Activated CD4-positive, CD25-positive, alpha-beta regulatory T cell treated with anti-CD3 and anti-CD28 coated beads, Interleukin-2, amount 50 U/mL, for 72 hours (primary cell): ENCODE measurements at regions not wholly inside any gene's neighbourhood (a gene's known extent, or its start where the extent isn't known, plus 50 kb on each side); places are given as distances from the start of the nearest gene placed in this dataset.

Source experiments
- DNase-seq: peaks from one replicate; pipeline ENCODE4 v3.0.0; 2021

DNA sequence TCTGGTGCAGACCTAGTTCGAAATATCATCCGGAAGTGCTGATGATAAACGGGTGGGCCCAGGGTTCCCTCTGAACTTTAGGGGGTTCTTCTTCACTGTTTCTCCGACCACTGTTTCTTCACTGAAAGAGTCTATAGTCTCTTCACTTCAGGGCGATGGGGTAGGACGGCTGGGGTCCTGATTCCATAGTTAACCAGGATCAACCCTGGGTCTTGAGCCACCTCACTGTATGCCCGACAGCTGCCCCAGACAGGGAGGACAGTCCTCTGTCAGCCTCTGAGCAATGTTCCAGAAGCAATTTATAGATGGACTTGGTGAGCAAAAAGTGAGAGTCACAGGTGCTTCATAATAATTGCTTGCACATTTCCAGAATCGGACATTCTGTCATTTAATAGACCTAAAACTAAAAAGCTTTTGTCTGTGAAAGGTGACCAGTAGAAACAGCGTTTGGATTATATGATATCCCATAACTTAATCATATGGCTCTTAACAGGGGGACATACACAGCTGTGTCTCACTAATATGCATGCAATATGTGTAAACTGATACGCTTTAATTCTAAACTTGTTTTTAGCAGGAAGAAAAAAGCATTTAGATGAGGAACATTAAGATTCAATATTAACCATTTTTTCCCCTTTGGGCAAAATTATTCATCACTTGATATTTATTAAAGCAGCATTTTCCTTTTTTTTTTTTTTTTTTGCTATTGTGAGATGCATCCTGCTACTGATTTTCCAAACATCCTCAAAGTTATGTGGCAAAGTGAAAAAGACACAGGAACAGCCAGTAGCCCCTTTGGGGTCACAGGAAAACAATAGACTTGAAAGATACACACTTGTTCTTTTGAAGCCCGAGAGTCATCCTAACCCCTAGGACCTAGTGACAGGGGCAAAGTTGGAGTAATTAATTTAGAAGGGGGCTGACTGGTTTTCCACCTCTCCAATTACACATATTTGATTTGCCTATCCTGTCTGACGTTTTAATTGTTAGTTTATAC is 277.0 kb downstream of the ZNF536 start:
- no peak for DNase-seq

- no peak for DNase-seq
Observed at GRCh38 chr19:30647891-30648720, 275.9 kb downstream of the ZNF536 start.

- DNase-seq = no peak
Observed at GRCh38 chr19:30646806-30647205, 274.6 kb downstream of the ZNF536 start.

DNA sequence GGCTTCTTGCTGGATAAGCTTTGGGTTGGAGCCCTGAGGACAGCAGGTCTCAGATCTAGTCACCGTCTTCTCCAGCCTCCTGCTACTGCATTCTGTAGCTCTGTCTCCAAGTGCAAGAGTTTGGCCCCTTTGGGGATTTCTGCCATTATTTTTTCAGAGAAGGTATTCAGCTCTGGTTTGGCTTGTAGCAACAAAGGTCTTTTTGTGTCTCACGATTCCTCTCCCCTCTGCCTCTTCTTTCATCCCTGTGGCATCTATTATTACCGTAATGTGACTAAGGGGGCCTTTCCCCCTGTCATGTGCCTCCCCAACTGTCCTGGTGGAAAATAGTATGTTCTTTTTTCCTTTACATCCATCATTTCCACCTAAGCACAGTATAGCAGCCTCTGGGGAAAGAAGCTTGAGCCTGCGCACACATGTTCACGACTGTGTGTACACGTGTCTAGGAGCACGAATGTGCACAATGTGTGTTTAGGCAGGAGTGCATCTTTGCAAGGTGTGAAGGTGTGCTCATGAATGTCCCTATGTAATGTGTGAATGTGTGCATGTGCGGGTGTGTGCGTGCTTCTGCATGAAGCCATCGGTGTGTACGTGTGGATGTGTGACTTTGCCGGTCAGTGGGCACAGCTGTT is 273.9 kb downstream of the ZNF536 start:
- DNase-seq = no peak

DNA sequence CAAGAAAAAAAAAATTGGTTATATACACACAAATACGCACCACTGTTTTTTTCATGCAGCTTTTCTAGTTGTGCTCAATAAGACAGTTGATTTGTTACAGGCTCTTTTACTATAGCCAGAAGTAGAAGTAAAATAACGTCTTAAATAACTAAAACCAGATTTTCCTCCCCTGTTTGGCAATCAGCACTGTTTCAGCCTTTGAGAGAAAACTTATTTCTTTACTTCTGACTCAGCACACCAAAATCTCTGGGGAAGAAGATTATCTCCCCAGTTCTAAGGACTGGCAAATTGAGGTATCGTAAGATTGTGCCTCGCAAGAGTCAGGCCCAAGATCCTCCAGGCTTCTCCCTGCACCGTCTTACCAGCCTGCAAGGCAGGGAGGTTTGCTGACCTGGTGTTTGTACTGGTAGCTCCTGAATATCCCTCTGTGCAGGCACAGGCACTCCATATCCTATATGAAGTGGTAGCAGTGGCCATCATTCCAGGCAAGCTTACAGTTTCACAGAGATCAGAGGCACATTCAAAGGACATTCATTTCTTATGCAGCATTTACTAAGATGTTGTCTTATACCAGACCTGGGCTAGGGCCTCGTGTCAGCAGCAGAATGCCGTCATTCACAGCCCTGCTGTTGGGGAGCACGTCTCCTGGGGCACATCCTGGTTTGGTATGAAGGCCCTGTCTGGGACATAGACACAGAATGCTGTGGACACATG is 268.2 kb downstream of the ZNF536 start:
- DNase-seq = no peak

- no peak for DNase-seq
Observed at GRCh38 chr19:30638889-30639288, 266.7 kb downstream of the ZNF536 start.

- no peak for DNase-seq
Observed at GRCh38 chr19:30637926-30638325, 265.7 kb downstream of the ZNF536 start.

DNA sequence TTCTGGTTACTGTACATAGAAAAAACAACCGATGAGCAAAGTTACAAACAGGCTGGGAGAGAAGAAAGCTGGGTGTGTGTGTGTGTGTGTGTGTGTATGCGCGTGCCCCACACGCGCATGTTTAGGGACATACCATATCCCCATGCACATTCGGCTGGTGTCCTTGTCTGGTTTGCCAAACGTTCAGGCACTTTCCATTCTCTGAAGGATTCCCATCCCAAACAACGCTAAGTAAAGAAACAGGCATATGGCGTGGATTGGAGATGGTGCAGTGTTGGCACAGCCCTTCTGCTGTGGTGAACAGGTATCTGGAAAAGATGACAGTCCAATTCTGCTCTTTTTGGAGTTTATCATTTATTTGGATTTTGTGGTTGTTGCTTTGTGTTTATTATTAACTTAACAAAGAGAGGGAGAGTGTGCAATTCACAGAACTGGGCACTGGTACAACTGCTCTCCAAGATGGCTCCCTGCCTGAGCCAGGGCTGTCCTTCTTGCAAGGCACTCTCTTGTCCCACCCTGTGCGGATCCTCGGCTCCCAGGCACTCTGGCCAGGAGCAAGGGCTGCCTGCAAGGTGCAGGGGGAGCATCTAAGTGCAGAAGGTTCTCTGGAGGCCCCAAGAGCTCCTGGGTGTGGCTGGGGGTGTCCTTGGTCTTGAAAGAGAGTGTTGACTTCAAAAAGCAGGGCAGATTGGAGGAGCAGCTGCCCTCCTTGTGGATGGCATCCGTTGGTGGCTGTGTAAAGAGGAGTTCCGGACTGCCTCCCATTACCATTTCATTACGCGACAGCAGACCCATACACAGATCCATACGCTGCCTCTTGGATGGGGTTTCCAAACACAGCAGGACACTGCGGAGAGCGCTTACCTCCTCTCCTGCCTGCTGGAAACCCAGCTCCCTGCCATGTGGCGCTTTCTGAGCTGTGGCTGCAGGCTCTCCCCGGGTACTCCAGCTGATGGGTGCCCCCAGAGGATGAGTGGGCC is 263.1 kb downstream of the ZNF536 start:
- no peak for DNase-seq

DNA sequence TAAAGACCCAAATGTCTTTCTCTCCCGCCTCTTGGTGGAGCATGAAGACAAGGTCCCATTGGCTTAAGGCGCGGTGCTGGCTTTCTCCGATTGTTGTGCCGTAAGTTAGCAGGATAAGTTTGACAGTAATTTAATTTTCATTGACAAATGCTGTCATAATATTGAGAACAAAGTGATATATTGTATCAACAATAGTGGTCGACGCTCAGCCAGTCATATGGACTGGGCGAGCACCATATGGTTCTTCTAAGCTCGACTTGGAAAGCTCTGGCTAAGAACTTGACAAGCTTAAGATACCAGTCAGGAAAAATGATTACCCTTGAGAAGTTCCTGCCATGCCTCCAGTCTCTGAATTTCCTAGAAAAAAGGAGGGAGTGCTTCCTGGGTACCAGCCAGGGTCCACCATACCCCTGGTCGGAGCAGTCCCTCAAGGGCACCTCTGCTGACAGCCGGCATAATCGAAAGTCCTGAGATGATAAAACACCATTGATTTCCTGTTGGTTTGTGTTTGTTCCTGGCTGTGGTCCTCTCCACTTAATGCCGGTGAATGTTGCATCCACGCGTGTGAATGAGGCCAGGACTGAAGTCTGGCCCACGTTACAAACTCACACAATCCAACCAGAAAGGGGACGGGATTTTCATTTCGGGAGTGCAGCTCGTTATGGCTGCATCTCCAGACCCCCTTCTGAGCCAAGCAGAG is 262.1 kb downstream of the ZNF536 start:
- DNase-seq = no peak

- no peak for DNase-seq
Observed at GRCh38 chr19:30631033-30631370, 258.8 kb downstream of the ZNF536 start.

GRCh38 chr19:30630289-30631032 is 258.3 kb downstream of the ZNF536 start:
- DNase-seq = no peak

- DNase-seq = no peak
Observed at GRCh38 chr19:30629086-30629485, 256.9 kb downstream of the ZNF536 start.

GRCh38 chr19:30626626-30626966 is 254.4 kb downstream of the ZNF536 start:
- no peak for DNase-seq

- no peak for DNase-seq
Observed at GRCh38 chr19:30625947-30626625, 253.9 kb downstream of the ZNF536 start.

- DNase-seq = no peak
Observed at GRCh38 chr19:30622276-30622675, 250.1 kb downstream of the ZNF536 start.

DNA sequence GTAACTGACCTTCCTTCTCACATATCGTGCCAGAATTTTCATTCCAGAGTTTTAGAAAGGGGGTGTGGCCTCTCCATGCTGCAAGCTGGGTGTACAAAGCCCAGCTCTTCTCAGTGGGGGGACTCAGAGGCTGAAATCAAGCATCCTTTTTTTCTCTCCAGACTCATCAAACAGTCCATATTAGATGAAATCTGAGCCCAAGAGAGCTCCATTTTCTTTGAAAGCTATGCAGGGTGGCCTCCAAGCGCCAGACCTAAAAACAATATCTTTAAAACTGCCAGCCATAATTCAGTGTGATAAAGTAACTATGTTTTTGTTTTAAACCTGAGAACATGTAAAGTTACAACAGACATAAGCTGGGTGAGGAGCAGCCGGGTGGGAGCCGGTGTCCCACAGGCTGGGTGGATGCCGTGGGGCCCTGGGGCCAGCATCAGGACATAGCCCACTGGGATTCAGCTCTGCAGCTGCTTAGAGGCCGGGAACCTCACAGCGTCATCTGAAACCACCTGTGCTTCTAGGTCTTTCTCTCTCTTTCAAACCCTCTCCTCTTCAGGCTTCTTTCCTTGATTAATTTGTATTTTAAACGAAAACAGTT is 249.2 kb downstream of the ZNF536 start:
- no peak for DNase-seq

- DNase-seq = no peak
Observed at GRCh38 chr19:30620354-30620753, 248.2 kb downstream of the ZNF536 start.

- DNase-seq = no peak
Observed at GRCh38 chr19:30609656-30610270, 237.6 kb downstream of the ZNF536 start.

DNA sequence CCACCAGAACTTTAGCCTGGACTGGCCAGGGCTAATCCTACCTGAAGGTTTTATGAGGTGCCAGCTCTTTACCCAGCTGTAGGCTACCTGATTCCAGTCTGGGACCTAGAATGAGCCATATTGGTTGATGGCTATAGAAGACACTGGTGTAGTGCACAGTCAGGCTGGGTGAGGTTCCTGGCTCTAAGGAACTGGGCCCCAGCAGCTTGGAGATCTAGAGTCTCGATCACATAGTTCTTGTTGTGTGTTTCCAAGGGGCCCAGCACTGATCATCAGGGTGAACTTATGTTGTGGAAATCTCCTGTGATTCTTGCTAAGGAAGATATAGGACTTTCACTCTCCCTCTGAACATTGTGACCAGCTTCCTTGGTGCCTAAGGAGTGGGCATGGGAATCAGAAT is 236.3 kb downstream of the ZNF536 start:
- no peak for DNase-seq
